GM21529 (cell line): ENCODE measurements at regions not wholly inside any gene's neighbourhood (a gene's known extent, or its start where the extent isn't known, plus 50 kb on each side); places are given as distances from the start of the nearest gene placed in this dataset.
"Not testable (repeated sequence)": the region's sequence is repeated elsewhere in the genome, so short reads cannot be mapped to it uniquely, and the experiment has no call there.

Source experiments
- ATAC-seq: cut with Tn5 transposase; IDR thresholded peaks from one replicate; pipeline ENCODE4 v1.9.1; 2021; ENCODE audit not compliant: unreplicated experiment

GRCh38 chr7:114364151-114364550, 50.5 kb upstream of the FOXP2 start:
- no peak for ATAC-seq

DNA sequence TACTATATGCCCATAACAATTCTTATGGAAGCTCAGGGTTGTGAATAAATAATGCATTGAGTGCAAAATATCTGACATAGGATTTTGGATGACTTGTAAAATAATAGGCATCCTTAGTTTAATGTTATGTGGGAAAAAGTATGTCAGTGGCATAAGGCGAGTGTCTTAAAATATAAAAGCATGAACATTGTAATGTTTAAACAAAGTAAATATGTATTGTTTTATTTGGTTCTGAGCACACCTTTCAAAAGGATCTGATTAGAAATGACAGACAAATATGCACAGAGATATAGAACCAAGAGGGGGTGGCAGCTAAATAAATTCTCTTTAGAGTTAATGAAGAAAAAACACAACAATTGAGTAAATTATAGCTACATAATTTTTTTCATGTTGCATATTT, 51.3 kb upstream of the FOXP2 start:
- ATAC-seq, result no peak

DNA sequence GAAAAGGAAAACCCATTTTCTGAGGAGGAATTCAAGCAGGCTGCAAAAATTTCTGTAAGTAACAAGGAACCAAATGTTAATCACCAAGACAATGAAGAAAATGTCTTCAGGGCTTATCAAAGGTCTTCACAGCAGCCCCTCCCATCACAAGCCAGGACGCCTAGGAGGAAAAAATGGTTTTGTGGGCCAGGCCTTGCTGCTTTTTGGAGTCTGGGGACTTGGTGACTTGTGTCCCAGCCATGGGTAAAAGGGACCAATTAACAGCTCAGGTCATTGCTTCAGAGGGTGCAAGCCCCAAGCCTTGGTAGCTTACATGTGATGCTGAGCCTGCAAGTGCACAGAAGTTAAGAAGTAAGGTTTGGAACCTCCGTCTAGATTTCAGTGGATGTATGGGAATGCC, 55.7 kb upstream of the FOXP2 start:
- no peak for ATAC-seq

GRCh38 chr7:114356133-114356532, 58.5 kb upstream of the FOXP2 start:
- no peak for ATAC-seq

- ATAC-seq, result no peak
Observed at GRCh38 chr7:114354306-114354705, 60.3 kb upstream of the FOXP2 start.

GRCh38 chr7:114345494-114345893, 69.1 kb upstream of the FOXP2 start:
- no peak for ATAC-seq

DNA sequence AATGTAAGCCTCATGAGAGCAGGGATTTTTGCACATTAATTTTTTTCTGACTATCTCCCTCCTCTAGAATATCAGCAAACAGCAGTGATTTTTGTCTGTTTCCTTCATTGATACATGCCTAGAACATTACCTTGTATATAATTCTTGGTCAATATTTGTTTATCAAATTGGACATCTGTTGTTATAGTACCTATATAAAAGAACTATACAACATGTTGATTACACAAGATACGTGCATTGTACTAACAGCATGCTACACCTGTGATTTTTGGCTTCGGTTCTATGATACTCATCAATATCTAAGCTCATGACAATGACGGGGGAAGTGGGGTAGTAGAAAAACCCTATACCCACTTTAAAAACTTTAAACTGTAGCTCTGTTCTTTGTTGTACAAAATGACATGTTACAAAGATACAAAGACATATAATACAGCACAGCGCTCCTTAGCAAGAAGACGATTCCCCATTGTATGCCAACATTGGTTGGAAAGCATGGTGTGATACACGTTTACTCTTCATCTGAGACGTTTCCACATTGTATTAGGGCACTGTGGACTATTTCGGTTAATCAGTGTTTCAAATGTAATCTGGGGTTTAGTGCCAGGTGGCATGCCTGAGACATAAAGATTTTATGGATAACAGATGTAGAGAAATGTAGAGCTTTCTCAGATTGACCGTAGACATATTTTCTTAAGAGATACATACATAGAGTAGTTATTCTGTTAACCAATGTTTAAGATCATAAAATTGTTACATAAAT, 70.5 kb upstream of the FOXP2 start:
- ATAC-seq, result no peak

GRCh38 chr7:114342431-114343179, 72.0 kb upstream of the FOXP2 start:
- no peak for ATAC-seq

DNA sequence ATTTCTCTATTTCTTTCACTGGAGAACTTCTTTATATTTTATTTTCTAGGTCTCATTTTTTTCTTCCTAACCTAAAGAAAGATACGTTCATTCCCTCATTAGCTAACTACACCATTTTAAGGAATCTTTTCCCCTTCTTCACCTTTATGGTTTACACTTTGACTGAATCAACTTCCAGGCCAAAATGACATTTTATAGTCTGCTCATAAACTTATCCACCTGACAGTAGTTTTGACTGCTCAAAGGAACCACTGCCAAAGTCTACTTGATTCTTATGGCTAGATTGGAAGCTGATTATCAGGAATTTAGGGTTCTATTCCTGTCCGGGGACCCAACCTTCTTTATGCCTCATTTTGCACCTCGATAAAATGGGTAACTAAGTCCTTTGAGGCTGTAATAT, 73.0 kb upstream of the FOXP2 start:
- no peak for ATAC-seq

DNA sequence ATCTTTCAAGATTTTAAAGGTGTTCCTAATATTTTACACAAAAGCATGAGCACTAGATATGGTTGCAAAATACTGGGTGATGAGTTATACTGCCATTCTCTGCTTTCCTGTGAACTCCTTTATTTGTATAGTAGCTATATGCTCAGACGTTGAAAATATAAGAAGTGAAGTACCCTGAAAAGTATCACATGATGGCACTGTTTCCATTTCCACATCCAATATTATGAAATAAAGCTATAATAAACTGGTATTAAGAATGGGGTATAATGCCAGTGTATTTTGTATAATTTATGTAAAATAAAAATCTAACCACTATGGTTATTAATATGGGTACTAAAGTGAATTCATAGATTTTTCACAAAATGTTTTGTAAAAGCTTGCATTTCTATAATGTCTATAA, 79.6 kb upstream of the FOXP2 start:
- no peak for ATAC-seq

GRCh38 chr7:114329458-114329857, 85.2 kb upstream of the FOXP2 start:
- ATAC-seq, result not testable (repeated sequence)

- no peak for ATAC-seq
Observed at GRCh38 chr7:114317450-114318098, 97.0 kb upstream of the FOXP2 start.

DNA sequence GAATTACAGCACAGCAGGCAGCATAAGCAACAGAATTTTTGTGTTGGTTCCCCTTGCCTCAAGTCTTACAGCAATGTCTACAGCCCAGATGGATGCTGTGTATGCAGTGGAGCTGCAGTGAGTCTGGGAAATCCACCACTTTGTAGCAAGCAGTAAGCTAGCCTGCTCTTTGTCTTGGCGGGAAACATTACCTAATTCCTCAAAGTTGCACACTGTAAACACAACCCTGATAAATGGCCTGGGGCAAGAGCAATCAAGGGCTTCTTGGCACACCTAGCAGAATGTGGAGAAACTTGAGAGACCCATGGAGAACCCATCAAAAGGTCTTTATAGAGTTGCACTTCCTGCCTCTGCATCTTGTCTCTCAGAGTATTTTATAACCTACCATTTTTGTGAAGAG, 102.0 kb upstream of the FOXP2 start:
- ATAC-seq, result no peak

GRCh38 chr7:114310345-114311110, 104.1 kb upstream of the FOXP2 start:
- no peak for ATAC-seq

- ATAC-seq, result no peak
Observed at GRCh38 chr7:114309729-114310128, 104.9 kb upstream of the FOXP2 start.

GRCh38 chr7:114303301-114303700, 111.3 kb upstream of the FOXP2 start:
- ATAC-seq, result no peak

- ATAC-seq, result no peak
Observed at GRCh38 chr7:114302858-114303257, 111.8 kb upstream of the FOXP2 start.

DNA sequence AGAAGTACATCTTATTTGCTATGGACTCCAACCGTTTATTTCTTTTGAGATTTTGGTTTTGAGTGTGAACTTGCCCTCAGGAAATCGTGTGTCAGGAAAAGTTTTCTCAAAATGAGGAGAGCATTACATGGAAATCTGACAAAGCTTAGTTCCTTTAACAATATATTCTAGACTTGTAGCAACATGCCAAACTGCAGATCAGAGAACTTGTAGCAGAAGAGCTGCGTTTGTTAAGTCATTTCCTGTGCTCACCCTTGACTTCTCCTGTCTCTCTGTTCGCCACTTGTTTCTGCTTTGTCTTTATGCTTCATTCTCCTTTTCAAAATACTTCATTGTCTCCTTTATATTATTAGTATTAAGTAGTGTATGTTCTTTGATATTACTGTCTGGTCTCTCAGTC, 116.6 kb upstream of the FOXP2 start:
- ATAC-seq, result no peak

DNA sequence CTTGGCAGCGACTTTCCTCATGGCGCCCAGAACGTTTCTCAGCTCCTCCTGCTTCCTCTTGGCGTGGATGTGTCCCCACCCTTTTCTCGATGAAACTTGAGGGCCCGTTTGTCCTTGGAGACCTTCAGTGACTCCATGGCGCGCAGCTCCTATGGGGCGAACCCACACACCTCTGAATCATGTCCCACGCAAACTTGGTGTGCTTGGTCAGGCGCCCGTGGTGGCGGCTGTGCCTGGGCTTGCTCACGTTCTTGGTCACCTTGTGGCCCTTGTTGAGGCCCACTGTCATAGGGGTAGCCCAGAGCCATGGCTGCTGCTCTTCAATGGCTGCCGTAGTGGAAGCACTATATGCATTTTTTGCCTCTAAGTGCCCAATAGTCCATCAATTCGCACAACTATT, 117.5 kb upstream of the FOXP2 start:
- no peak for ATAC-seq

GRCh38 chr7:114295522-114295921, 119.1 kb upstream of the FOXP2 start:
- ATAC-seq, result no peak

DNA sequence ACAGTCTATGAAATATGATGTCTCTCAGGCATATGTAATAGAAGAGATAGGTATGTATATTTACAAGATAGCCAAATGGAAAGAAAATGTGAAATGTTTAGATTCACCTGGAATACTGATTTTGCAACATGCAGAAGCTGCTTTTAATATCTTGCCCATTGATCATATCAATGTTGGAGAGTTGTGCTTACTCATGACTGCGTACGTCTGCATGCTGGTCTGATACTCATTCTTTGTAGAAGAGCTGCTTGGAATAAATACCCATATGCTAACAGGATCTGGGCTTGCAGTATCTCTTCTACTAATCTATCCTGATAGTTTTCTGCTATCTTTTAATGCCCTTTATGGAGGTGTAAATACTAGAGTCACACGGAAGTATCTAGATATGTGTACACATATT, 120.6 kb upstream of the FOXP2 start:
- ATAC-seq, result no peak
